ENCODE measurements at regions not wholly inside any gene's neighbourhood (a gene's known extent, or its start where the extent isn't known, plus 50 kb on each side); places are given as distances from the start of the nearest gene placed in this dataset.

GRCh38 chr5:13529300-13529699 is 415.2 kb downstream of the DNAH5 start:
- Mint-ChIP-seq H3K9me3 (no peaks in the 10 kb centered on the region), H3K27ac (no peak overlapping the region), H3K27me3 (ENCODE audit: insufficient read depth) (peaks cover 13% of the 10 kb centered on the region), H3K4me3 (no peak overlapping the region), H3K36me3 (ENCODE audit: low read depth) (no peaks in the 10 kb centered on the region), H3K4me1 (peaks cover 21% of the 10 kb centered on the region)
- Histone ChIP-seq H3K9ac (ENCODE audit: extremely low read depth, low read length, poor library complexity, severe bottlenecking) (no peak overlapping the region), H3K4me1 (ENCODE audit: control insufficient read depth, insufficient read depth, low read length) (peaks cover 3% of the 10 kb centered on the region), H3K36me3 (ENCODE audit: control insufficient read depth, insufficient read depth, low read length) (no peaks in the 10 kb centered on the region), H3K27me3 (ENCODE audit: control insufficient read depth, insufficient read depth, low read length, poor library complexity, severe bottlenecking) (no peaks in the 10 kb centered on the region), H3K4me3 (ENCODE audit: low read length) (no peak overlapping the region), H3K9me3 (ENCODE audit: control insufficient read depth, low read length) (no peaks in the 10 kb centered on the region), H3K27ac (ENCODE audit: low read depth, low read length) (no peak overlapping the region)
- DNase-seq, result no peak
- WGBS, 2 experiments (ENCODE audit: insufficient coverage in 1 of 2, insufficient read length in 1 of 2), result 80 to 97% methylated on average over 1 of the region's 1 CpG
- TF ChIP-seq, protein P1, sequence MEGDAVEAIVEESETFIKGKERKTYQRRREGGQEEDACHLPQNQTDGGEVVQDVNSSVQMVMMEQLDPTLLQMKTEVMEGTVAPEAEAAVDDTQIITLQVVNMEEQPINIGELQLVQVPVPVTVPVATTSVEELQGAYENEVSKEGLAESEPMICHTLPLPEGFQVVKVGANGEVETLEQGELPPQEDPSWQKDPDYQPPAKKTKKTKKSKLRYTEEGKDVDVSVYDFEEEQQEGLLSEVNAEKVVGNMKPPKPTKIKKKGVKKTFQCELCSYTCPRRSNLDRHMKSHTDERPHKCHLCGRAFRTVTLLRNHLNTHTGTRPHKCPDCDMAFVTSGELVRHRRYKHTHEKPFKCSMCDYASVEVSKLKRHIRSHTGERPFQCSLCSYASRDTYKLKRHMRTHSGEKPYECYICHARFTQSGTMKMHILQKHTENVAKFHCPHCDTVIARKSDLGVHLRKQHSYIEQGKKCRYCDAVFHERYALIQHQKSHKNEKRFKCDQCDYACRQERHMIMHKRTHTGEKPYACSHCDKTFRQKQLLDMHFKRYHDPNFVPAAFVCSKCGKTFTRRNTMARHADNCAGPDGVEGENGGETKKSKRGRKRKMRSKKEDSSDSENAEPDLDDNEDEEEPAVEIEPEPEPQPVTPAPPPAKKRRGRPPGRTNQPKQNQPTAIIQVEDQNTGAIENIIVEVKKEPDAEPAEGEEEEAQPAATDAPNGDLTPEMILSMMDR (conservative IDR thresholded peaks at IDR 0.05), result no peak

DNA sequence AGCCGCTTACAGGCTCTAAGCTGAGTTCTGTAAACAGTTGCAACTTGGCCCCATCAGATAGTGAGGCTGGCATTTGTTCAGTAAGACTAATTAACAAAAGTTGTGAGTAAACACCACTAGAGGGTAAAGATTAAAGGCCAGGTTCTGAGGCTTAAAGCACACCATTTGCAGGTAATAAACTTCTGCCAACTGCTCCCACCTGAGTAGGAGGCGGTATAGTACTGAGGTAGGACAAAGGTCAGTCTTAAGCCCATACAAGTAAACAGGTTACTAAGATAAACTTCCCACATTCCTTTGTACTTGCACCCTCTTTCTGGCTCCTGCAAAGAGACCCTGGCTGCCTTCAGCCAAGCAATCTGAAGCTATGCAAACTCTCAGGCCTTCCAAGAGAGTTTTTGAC is 419.6 kb downstream of the DNAH5 start:
- no peak overlapping the region for H3K27ac ChIP-seq (ENCODE audit: low read depth, low read length)
- H3K27ac Mint-ChIP-seq, result no peak overlapping the region

DNA sequence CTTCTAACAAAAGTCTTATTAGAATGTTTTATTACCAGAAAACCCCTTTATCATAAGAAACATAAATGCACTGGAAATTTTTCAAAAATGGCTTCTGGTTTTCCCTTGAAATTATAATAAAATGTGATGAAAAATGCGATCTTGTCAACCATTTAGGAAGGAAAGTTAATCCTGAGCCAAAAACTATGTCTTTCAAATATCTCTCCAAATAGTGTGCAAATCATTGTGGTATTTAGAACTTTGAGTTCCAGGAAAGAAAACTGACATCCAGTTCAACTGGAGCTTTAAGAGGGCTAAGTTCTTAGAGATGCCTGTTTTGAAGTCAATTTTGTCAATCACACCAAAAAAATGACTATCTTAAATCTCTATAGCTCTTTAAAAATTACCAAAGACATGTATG is 425.4 kb downstream of the DNAH5 start:
- Histone ChIP-seq H3K27me3 (ENCODE audit: control insufficient read depth, insufficient read depth, low read length, poor library complexity, severe bottlenecking) (no peaks in the 10 kb centered on the region), H3K9me3 (ENCODE audit: control insufficient read depth, low read length) (no peaks in the 10 kb centered on the region), H3K9ac (ENCODE audit: extremely low read depth, low read length, poor library complexity, severe bottlenecking) (no peak overlapping the region), H3K4me3 (ENCODE audit: low read length) (no peak overlapping the region), H3K4me1 (ENCODE audit: control insufficient read depth, insufficient read depth, low read length) (peaks cover 7% of the 10 kb centered on the region), H3K27ac (ENCODE audit: low read depth, low read length) (no peak overlapping the region), H3K36me3 (ENCODE audit: control insufficient read depth, insufficient read depth, low read length) (no peaks in the 10 kb centered on the region)
- 95% methylated on average over 1 of the region's 1 CpG; no CpG with 5 or more reads in 1 of the 2 experiments for WGBS, 2 experiments (ENCODE audit: insufficient coverage in 1 of 2, insufficient read length in 1 of 2)
- H3K4me3 Mint-ChIP-seq, result no peak overlapping the region
- H3K4me1 Mint-ChIP-seq, result peaks cover 23% of the 10 kb centered on the region
- DNase-seq, result no peak
- no peaks in the 10 kb centered on the region for H3K36me3 Mint-ChIP-seq (ENCODE audit: low read depth)
- TF ChIP-seq, protein P1 (conservative IDR thresholded peaks at IDR 0.05), result no peak
- peaks cover 10% of the 10 kb centered on the region for H3K27me3 Mint-ChIP-seq (ENCODE audit: insufficient read depth)
- no peak overlapping the region for H3K27ac Mint-ChIP-seq
- peaks cover 3% of the 10 kb centered on the region for H3K9me3 Mint-ChIP-seq

More for the DNA sequence above, 419.6 kb downstream of the DNAH5 start:
- Mint-ChIP-seq H3K9me3 (peaks cover 3% of the 10 kb centered on the region), H3K4me3 (no peak overlapping the region), H3K4me1 (peaks cover 38% of the 10 kb centered on the region), H3K36me3 (ENCODE audit: low read depth) (no peaks in the 10 kb centered on the region), H3K27me3 (ENCODE audit: insufficient read depth) (peaks cover 9% of the 10 kb centered on the region)
- Histone ChIP-seq H3K4me1 (ENCODE audit: control insufficient read depth, insufficient read depth, low read length) (peaks cover 10% of the 10 kb centered on the region), H3K9me3 (ENCODE audit: control insufficient read depth, low read length) (no peaks in the 10 kb centered on the region), H3K9ac (ENCODE audit: extremely low read depth, low read length, poor library complexity, severe bottlenecking) (no peak overlapping the region), H3K36me3 (ENCODE audit: control insufficient read depth, insufficient read depth, low read length) (no peaks in the 10 kb centered on the region), H3K27me3 (ENCODE audit: control insufficient read depth, insufficient read depth, low read length, poor library complexity, severe bottlenecking) (no peaks in the 10 kb centered on the region), H3K4me3 (ENCODE audit: low read length) (no peak overlapping the region)
- TF ChIP-seq, protein P1 (conservative IDR thresholded peaks at IDR 0.05), result no peak
- DNase-seq, result no peak
- 57 to 76% methylated on average over 1 to 2 of the region's 2 CpGs for WGBS, 2 experiments (ENCODE audit: insufficient coverage in 1 of 2, insufficient read length in 1 of 2)
